Transverse colon (tissue), 4 donors: ENCODE measurements at regions not wholly inside any gene's neighbourhood (a gene's known extent, or its start where the extent isn't known, plus 50 kb on each side); places are given as distances from the start of the nearest gene placed in this dataset.

Experiments used
- CTCF ChIP-seq, 5 experiments: fragments of 200-600 bp in 3 of 5; fragments of 450-650 bp in 2 of 5; sonication (generic) in 3 of 5; IDR thresholded peaks; 1 replicate in 2 of 5; 2 replicates in 3 of 5; pipeline ENCODE4 v1.5.1; 2016 to 2017; ENCODE audit warnings: antibody characterized with exemption in 5 of 5, inconsistent platforms in 3 of 5, mild to moderate bottlenecking in 2 of 5, moderate library complexity in 1 of 5
- POLR2A ChIP-seq: fragments of 450-650 bp; IDR thresholded peaks from one replicate; pipeline ENCODE4 v1.6.1; 2016; ENCODE audit warnings: antibody characterized with exemption, mild to moderate bottlenecking, moderate library complexity
- POLR2AphosphoS5 ChIP-seq, 3 donors: sonication (generic); formaldehyde crosslinking; IDR thresholded peaks; one replicate each; pipeline ENCODE4 v1.6.1; 2016; ENCODE audit warnings: antibody characterized with exemption in 3 of 3

GRCh38 chr4:84366907-84367306, 132.2 kb downstream of the NKX6-1 start:
- TF ChIP-seq CTCF (IDR thresholded peaks at IDR 0.05) (no peak), POLR2AphosphoS5 (IDR thresholded peaks at IDR 0.05) (no peak), POLR2A (no peak)
